ENCODE measurements at regions not wholly inside any gene's neighbourhood (a gene's known extent, or its start where the extent isn't known, plus 50 kb on each side); places are given as distances from the start of the nearest gene placed in this dataset.
"Not testable (repeated sequence)": the region's sequence is repeated elsewhere in the genome, so short reads cannot be mapped to it uniquely, and the experiment has no call there.

DNA sequence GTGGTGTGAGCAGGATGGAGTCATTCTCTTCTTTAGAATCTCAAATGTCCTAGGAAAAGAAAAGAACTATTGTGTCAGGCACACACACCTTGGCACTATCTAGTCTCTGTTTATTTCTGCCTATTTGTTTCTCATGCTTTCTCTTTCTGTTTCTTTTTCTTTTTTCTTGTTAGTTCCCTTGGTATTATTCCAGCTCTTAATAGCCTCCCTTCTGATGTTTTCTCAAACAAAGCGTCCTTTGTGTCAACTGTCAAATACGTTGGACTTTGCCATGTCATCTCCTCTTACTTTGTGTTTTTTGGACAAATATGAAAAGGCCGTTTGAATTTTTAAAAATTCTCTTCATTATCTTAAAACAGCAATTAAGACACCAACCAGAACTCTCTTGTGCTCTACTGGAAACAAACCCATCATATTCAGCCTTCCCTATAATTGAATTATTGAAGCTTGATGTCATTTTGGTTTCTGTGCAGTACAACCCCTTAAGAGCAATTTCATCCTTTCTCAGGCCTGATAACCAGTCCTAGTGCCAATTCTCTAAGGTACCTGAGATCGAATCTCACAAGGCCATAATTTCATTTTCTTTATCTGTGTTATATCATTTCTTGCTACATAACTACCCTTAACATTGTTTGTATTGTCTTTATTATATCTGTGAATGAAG is 497.8 kb upstream of the NRP1 start:
- H2BK5ac ChIP-seq (ENCODE audit: low read depth, low read length, poor library complexity, severe bottlenecking), result no peak overlapping the region
- no peak overlapping the region for H3K14ac ChIP-seq (ENCODE audit: low read length in 2 of 2)
- H2AFZ ChIP-seq (ENCODE audit: low read depth, low read length), result no peak overlapping the region
- no peaks in the 10 kb centered on the region for H3K27me3 ChIP-seq (ENCODE audit: control insufficient read depth in 1 of 2, insufficient read depth in 1 of 2, low read length in 2 of 2)
- no peak overlapping the region for H3K4me2 ChIP-seq (ENCODE audit: low read length, poor library complexity, severe bottlenecking)
- H4K8ac ChIP-seq (ENCODE audit: low read length), result no peak overlapping the region
- H3K23ac ChIP-seq (ENCODE audit: low read length in 2 of 2), result no peak overlapping the region
- no peak overlapping the region for H3K4me3 ChIP-seq (ENCODE audit: insufficient read depth in 1 of 2, low read depth in 1 of 2, low read length in 2 of 2)
- H3K4me1 ChIP-seq (ENCODE audit: control insufficient read depth, insufficient read depth, low read depth, low read length), result no peaks in the 10 kb centered on the region
- WGBS, result 86% methylated on average over 4 of the region's 4 CpGs
- H2BK15ac ChIP-seq (ENCODE audit: low read depth, poor library complexity, severe bottlenecking), result no peak overlapping the region
- no peak overlapping the region for H4K91ac ChIP-seq (ENCODE audit: low read length)
- DNase-seq, result no peak
- H3K18ac ChIP-seq (ENCODE audit: low read depth in 1 of 2, low read length in 2 of 2), result no peak overlapping the region
- H3K27ac ChIP-seq (ENCODE audit: low read length, poor library complexity, severe bottlenecking), result no peak overlapping the region
- H2BK120ac ChIP-seq (ENCODE audit: low read depth, low read length), result no peak overlapping the region
- no peak overlapping the region for H2BK12ac ChIP-seq (ENCODE audit: low read length in 2 of 2)
- H3K9me3 ChIP-seq (ENCODE audit: control insufficient read depth, low read length), result no peaks in the 10 kb centered on the region
- H3K36me3 ChIP-seq (ENCODE audit: control insufficient read depth in 1 of 2, insufficient read depth in 2 of 2, low read depth in 1 of 2, low read length in 2 of 2), result no peaks in the 10 kb centered on the region
- H3K9ac ChIP-seq (ENCODE audit: low read length), result no peak overlapping the region
- no peaks in the 10 kb centered on the region for H3K79me1 ChIP-seq (replicated peaks; ENCODE audit: low read length, poor library complexity, severe bottlenecking)
- no peak overlapping the region for H2AK5ac ChIP-seq (ENCODE audit: low read length, severe bottlenecking)
- H3K4ac ChIP-seq (ENCODE audit: low read depth in 1 of 2, low read length in 2 of 2), result no peak overlapping the region

DNA sequence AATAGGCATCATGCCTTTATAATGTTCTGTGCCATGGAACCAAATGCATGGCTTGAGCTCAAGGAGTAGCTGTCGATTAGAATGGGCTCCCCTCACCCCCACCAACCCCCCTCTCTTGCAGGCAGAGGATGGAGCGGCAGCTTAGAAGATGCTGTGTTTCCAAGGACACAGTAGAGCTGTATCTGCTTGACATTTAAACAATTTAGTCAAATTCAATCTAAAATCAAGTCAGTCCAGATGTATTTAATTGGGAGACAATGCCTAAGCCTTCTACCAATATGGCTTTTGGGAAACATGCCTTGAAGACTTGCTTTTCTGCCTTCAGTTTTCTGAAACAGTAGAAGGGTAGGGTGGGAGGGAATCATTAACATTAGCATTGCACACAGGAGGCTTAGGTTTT is 497.1 kb upstream of the NRP1 start:
- Histone ChIP-seq H2AFZ (ENCODE audit: low read depth, low read length) (no peak overlapping the region), H3K4me3 (ENCODE audit: insufficient read depth in 1 of 2, low read depth in 1 of 2, low read length in 2 of 2) (no peak overlapping the region), H4K8ac (ENCODE audit: low read length) (no peak overlapping the region), H3K79me1 (replicated peaks; ENCODE audit: low read length, poor library complexity, severe bottlenecking) (no peaks in the 10 kb centered on the region), H4K91ac (ENCODE audit: low read length) (no peak overlapping the region), H3K18ac (ENCODE audit: low read depth in 1 of 2, low read length in 2 of 2) (no peak overlapping the region), H3K4me1 (ENCODE audit: control insufficient read depth, insufficient read depth, low read depth, low read length) (no peaks in the 10 kb centered on the region), H3K9me3 (ENCODE audit: control insufficient read depth, low read length) (no peaks in the 10 kb centered on the region), H2BK5ac (ENCODE audit: low read depth, low read length, poor library complexity, severe bottlenecking) (no peak overlapping the region), H3K27ac (ENCODE audit: low read length, poor library complexity, severe bottlenecking) (no peak overlapping the region), H3K4me2 (ENCODE audit: low read length, poor library complexity, severe bottlenecking) (no peak overlapping the region), H2BK120ac (ENCODE audit: low read depth, low read length) (no peak overlapping the region), H2AK5ac (ENCODE audit: low read length, severe bottlenecking) (no peak overlapping the region), H3K23ac (ENCODE audit: low read length in 2 of 2) (no peak overlapping the region), H3K36me3 (ENCODE audit: control insufficient read depth in 1 of 2, insufficient read depth in 2 of 2, low read depth in 1 of 2, low read length in 2 of 2) (no peaks in the 10 kb centered on the region), H3K9ac (ENCODE audit: low read length) (no peak overlapping the region), H3K27me3 (ENCODE audit: control insufficient read depth in 1 of 2, insufficient read depth in 1 of 2, low read length in 2 of 2) (no peaks in the 10 kb centered on the region), H3K4ac (ENCODE audit: low read depth in 1 of 2, low read length in 2 of 2) (no peak overlapping the region), H3K14ac (ENCODE audit: low read length in 2 of 2) (no peak overlapping the region), H2BK12ac (ENCODE audit: low read length in 2 of 2) (no peak overlapping the region), H2BK15ac (ENCODE audit: low read depth, poor library complexity, severe bottlenecking) (no peak overlapping the region)
- DNase-seq, result no peak
- 100% methylated on average over 1 of the region's 2 CpGs for WGBS

DNA sequence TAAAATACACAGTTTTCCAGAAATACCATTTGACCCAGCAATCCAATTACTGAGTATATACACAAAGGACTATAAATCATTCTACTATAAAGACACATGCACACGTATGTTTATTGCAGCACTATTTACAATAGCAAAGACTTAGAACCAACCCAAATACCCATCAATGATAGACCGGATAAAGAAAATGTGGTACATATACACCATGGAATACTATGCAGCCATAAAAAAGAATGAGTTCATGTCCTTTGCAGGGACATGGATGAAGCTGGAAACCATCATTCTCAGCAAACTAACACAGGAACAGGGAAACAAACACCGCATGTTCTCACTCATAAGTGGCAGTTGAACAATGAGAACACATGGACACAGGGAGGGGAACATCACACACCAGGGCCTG is 495.4 kb upstream of the NRP1 start:
- H3K27ac ChIP-seq (ENCODE audit: low read length, poor library complexity, severe bottlenecking); H4K8ac ChIP-seq (ENCODE audit: low read length): not testable (repeated sequence)

DNA sequence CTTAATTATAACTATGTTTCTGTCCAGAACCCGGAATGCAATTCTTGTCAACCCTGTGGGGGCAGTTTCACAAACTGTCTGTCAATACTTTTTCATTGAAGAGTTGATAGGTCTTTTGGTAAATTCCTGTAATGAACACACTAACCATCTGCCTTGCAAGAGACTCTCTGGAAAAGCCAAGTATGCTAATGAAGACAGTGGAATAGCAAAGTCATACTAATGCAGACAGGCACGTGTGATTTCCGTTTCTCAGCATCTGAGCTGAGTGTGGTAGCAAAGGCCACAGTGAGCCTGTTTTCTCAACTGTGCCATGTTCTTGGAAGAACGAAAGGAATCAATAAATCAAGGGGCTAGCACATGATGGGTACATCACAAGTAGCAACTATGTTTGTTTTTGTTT is 494.1 kb upstream of the NRP1 start:
- no peaks in the 10 kb centered on the region for H3K9me3 ChIP-seq (ENCODE audit: control insufficient read depth, low read length)
- H2AK5ac ChIP-seq (ENCODE audit: low read length, severe bottlenecking), result no peak overlapping the region
- no peak overlapping the region for H3K27ac ChIP-seq (ENCODE audit: low read length, poor library complexity, severe bottlenecking)
- H3K4me2 ChIP-seq (ENCODE audit: low read length, poor library complexity, severe bottlenecking), result no peak overlapping the region
- H3K14ac ChIP-seq (ENCODE audit: low read length in 2 of 2), result no peak overlapping the region
- no peaks in the 10 kb centered on the region for H3K4me1 ChIP-seq (ENCODE audit: control insufficient read depth, insufficient read depth, low read depth, low read length)
- H3K18ac ChIP-seq (ENCODE audit: low read depth in 1 of 2, low read length in 2 of 2), result no peak overlapping the region
- H4K91ac ChIP-seq (ENCODE audit: low read length), result no peak overlapping the region
- no peak overlapping the region for H3K9ac ChIP-seq (ENCODE audit: low read length)
- no peak overlapping the region for H3K4ac ChIP-seq (ENCODE audit: low read depth in 1 of 2, low read length in 2 of 2)
- H3K27me3 ChIP-seq (ENCODE audit: control insufficient read depth in 1 of 2, insufficient read depth in 1 of 2, low read length in 2 of 2), result no peaks in the 10 kb centered on the region
- no peak overlapping the region for H2BK5ac ChIP-seq (ENCODE audit: low read depth, low read length, poor library complexity, severe bottlenecking)
- no peak overlapping the region for H2BK15ac ChIP-seq (ENCODE audit: low read depth, poor library complexity, severe bottlenecking)
- no peak overlapping the region for H4K8ac ChIP-seq (ENCODE audit: low read length)
- 81% methylated on average over 4 of the region's 4 CpGs for WGBS
- H2BK120ac ChIP-seq (ENCODE audit: low read depth, low read length), result no peak overlapping the region
- H3K36me3 ChIP-seq (ENCODE audit: control insufficient read depth in 1 of 2, insufficient read depth in 2 of 2, low read depth in 1 of 2, low read length in 2 of 2), result no peaks in the 10 kb centered on the region
- no peak overlapping the region for H2BK12ac ChIP-seq (ENCODE audit: low read length in 2 of 2)
- no peak overlapping the region for H3K23ac ChIP-seq (ENCODE audit: low read length in 2 of 2)
- H2AFZ ChIP-seq (ENCODE audit: low read depth, low read length), result no peak overlapping the region
- H3K79me1 ChIP-seq (replicated peaks; ENCODE audit: low read length, poor library complexity, severe bottlenecking), result no peaks in the 10 kb centered on the region
- no peak for DNase-seq
- H3K4me3 ChIP-seq (ENCODE audit: insufficient read depth in 1 of 2, low read depth in 1 of 2, low read length in 2 of 2), result no peak overlapping the region

More for the DNA sequence above, 495.4 kb upstream of the NRP1 start:
- not testable (repeated sequence) for H3K4me2 ChIP-seq (ENCODE audit: low read length, poor library complexity, severe bottlenecking); H2BK120ac ChIP-seq (ENCODE audit: low read depth, low read length); H3K9ac ChIP-seq (ENCODE audit: low read length); H3K4ac ChIP-seq (ENCODE audit: low read depth in 1 of 2, low read length in 2 of 2); H2AFZ ChIP-seq (ENCODE audit: low read depth, low read length); H3K9me3 ChIP-seq (ENCODE audit: control insufficient read depth, low read length); H2AK5ac ChIP-seq (ENCODE audit: low read length, severe bottlenecking); H3K14ac ChIP-seq (ENCODE audit: low read length in 2 of 2); H2BK15ac ChIP-seq (ENCODE audit: low read depth, poor library complexity, severe bottlenecking); H2BK12ac ChIP-seq (ENCODE audit: low read length in 2 of 2); H4K91ac ChIP-seq (ENCODE audit: low read length); DNase-seq; H3K4me3 ChIP-seq (ENCODE audit: insufficient read depth in 1 of 2, low read depth in 1 of 2, low read length in 2 of 2); H3K4me1 ChIP-seq (ENCODE audit: control insufficient read depth, insufficient read depth, low read depth, low read length); H3K18ac ChIP-seq (ENCODE audit: low read depth in 1 of 2, low read length in 2 of 2); H3K23ac ChIP-seq (ENCODE audit: low read length in 2 of 2); H3K36me3 ChIP-seq (ENCODE audit: control insufficient read depth in 1 of 2, insufficient read depth in 2 of 2, low read depth in 1 of 2, low read length in 2 of 2); H3K79me1 ChIP-seq (replicated peaks; ENCODE audit: low read length, poor library complexity, severe bottlenecking); H3K27me3 ChIP-seq (ENCODE audit: control insufficient read depth in 1 of 2, insufficient read depth in 1 of 2, low read length in 2 of 2); H2BK5ac ChIP-seq (ENCODE audit: low read depth, low read length, poor library complexity, severe bottlenecking)
- WGBS, result 85% methylated on average over 1 of the region's 3 CpGs

Data from mesenchymal stem cell (in vitro differentiated cells and primary cell).